ENCODE measurements at regions not wholly inside any gene's neighbourhood (a gene's known extent, or its start where the extent isn't known, plus 50 kb on each side); places are given as distances from the start of the nearest gene placed in this dataset.
"Not testable (repeated sequence)": the region's sequence is repeated elsewhere in the genome, so short reads cannot be mapped to it uniquely, and the experiment has no call there.

- FAIRE-seq = no peak
These were observed 259.0 kb upstream of the PCDH7 start for GRCh38 chr4:30461218-30461617.

DNA sequence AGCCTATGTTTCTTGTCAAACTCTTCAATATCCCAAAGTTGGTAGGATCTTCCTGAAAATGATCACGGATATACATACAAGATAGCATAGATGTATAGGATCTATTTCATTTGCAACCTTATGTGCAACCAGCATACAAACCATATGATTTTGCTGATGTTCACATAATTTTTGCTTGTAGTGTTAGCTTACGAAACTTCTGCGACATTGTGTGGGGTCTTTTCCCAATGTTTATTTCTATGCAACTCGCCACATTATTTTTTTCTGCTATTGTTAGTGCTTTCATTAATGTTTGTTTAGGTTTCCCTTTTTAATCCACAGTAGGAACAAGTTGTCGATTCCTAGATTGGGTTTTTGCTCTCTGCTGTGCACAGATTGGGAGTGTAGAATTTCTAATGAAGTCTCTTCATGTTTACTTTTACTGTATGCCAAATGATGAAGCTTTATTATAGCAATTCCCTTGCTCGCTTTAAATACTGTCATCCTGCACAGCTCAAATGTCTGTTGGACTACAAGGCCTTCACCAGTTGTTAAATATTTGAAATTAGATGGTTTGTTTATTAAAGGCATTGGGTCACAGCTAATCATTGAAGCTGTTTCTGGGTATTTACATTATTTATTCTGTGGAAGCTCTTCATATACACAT, 257.6 kb upstream of the PCDH7 start:
- FAIRE-seq = no peak

- FAIRE-seq = peak; percentile 96
These were observed 248.3 kb upstream of the PCDH7 start for GRCh38 chr4:30471861-30472260.

DNA sequence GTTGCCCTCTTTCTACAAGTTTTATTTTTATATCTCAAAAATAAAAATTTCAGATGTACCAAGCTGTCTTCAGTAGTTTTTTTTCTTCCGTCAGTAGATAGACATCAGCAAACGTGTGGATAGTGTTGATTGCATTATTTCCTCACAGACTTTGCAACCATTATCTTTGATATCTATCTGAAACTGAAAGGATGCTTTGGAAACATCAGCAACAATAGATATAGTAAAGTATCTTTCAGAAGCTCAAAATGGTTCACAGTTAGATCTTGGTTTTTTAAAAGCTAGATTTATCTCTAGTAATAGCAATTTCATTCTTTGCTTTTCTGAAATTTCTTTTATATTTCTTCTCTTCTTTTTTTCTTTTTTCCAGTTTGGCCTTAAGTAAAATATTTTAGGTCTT, 246.9 kb upstream of the PCDH7 start:
- FAIRE-seq = no peak

GRCh38 chr4:30495251-30495650, 224.9 kb upstream of the PCDH7 start:
- no peak for FAIRE-seq

GRCh38 chr4:30495651-30496310, 224.4 kb upstream of the PCDH7 start:
- FAIRE-seq = no peak

DNA sequence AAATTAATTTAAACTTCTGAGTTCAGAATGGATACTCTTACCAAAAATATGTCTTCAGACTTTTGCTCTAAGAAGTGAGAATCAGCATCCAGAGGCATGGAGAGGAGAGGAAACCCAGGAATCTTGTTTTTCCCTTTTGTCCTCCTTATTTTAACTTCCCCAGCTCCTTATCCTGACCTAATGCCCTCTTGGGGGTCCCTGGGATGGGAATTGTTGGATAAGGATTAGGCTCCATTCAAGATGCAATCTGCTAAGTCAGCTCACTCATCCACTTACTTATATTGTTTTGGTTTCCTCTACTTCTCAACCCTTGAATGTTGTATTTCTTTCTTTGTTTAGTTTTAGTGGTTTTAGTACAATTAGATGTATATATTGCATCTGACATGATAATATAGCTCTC, 208.4 kb upstream of the PCDH7 start:
- FAIRE-seq = no peak

DNA sequence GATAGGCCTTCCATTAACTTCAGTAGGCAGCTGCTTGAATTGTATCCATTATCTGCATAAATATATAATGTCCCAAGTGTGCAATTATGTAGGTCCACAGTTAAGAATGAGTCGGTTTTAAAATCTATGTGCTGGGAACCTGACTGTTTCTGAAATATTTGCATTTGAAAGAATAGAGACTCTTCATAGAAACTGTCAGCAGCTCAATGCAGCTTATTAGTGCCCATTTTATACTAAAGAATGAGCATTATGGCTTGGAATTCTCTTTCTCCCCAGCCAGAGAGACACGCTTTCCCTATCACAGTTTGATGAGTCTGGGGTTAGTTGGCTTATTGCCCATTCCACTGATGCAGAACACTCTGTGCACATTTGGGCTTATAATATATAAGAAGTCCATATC, 202.0 kb upstream of the PCDH7 start:
- no peak for FAIRE-seq

GRCh38 chr4:30525662-30526315, 194.4 kb upstream of the PCDH7 start:
- no peak for FAIRE-seq

DNA sequence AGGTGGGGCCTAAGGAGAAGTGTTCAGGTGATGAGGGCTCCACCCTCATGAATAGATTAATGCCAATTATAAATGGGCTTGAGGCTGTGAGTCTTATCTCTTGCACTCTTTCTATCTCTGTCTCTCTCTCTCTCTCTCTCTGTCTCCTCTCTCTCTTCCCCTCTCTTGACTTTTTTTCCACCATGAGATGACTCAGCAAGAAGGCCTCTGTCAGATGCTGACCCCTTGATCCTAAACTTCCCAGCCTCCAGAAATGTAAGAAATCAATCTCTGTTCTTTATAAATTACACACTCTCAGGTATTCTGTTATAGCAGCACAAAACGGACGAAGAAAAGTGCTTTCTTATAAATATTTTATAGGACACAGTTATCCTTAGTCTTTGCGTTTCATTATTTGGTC, 184.9 kb upstream of the PCDH7 start:
- FAIRE-seq = no peak

- no peak for FAIRE-seq
These were observed 183.9 kb upstream of the PCDH7 start for GRCh38 chr4:30536231-30536630.

DNA sequence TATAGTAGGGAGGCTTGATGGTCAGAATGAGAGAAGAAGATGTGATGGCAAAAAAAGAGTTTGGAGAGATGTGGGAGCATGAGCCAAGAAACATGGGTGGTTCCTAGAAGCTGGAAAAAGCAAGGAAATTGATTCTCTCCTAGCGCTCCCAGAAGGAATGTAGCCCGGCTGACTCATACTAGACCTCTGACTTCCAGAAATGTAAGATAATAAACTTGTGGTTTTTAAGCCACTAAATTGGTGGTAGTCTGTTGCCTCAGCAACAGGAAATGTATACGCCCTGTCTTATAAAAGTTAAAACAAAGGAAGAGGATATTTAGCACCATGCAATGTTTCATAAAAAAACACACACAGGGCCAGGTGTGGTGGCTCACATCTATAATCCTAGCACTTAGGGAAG, 182.7 kb upstream of the PCDH7 start:
- FAIRE-seq = no peak

DNA sequence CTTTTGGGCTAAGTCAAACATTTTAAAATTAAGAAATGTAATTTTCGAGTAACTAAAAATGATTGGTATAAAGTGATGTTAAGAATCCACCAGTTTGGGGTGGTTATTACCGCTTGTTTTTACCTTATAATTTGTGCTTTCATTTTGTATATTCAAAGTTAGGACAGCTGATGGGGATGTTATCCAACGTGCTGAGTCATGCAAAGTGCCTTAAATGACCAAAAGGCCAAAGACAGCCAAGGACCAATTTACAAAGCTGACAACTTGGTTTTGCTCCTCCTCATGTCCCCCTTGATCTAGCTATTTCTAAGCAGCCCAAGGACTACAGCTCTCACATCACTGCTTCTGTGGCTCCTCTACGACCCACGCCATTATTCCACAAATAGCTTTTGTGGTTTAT, 181.4 kb upstream of the PCDH7 start:
- no peak for FAIRE-seq

- no peak for FAIRE-seq
These were observed 177.1 kb upstream of the PCDH7 start for GRCh38 chr4:30543057-30543456.

- no peak for FAIRE-seq
These were observed 167.0 kb upstream of the PCDH7 start for GRCh38 chr4:30553151-30553550.

GRCh38 chr4:30553706-30554105, 166.5 kb upstream of the PCDH7 start:
- FAIRE-seq = no peak

- no peak for FAIRE-seq
These were observed 164.4 kb upstream of the PCDH7 start for GRCh38 chr4:30555775-30556174.

DNA sequence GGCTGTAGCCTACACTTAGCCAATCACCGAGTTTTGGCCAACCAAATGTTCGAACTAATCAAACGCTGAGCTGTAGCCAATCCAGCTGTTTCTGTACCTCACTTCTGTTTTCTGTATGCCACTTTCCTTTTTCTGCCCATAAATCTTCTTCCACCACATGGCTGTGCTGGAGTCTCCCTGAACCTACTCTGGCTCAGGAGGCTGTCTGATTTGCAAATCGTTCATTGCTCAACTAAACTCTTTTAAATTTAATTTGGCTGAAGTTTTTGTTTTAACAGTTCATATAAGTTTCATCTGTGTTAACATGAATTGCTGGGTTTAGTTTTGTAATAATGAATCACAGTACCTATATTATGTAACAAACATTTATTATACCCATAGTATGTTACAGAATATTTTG, 160.7 kb upstream of the PCDH7 start:
- FAIRE-seq = no peak

- FAIRE-seq = no peak
These were observed 133.3 kb upstream of the PCDH7 start for GRCh38 chr4:30586850-30587249.

DNA sequence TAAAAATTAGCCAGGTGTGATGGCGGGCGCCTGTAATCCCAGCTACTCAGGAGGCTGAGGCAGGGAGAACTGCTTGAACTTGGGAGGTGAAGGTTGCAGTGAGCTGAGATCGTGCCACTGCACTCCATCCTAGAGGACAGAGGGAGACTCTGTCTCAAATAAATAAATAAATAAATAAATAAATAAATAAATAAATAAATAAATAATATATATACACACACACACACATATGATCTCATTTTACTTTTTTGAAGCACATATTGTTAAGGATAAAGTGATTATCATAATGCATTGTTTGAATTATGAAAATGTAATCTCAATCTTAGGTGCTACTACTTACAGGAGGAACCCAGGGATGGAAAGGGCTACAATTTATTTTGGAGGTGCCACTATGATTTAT, 130.5 kb upstream of the PCDH7 start:
- FAIRE-seq = not testable (repeated sequence)

- FAIRE-seq = no peak
These were observed 119.7 kb upstream of the PCDH7 start for GRCh38 chr4:30600246-30601017.

DNA sequence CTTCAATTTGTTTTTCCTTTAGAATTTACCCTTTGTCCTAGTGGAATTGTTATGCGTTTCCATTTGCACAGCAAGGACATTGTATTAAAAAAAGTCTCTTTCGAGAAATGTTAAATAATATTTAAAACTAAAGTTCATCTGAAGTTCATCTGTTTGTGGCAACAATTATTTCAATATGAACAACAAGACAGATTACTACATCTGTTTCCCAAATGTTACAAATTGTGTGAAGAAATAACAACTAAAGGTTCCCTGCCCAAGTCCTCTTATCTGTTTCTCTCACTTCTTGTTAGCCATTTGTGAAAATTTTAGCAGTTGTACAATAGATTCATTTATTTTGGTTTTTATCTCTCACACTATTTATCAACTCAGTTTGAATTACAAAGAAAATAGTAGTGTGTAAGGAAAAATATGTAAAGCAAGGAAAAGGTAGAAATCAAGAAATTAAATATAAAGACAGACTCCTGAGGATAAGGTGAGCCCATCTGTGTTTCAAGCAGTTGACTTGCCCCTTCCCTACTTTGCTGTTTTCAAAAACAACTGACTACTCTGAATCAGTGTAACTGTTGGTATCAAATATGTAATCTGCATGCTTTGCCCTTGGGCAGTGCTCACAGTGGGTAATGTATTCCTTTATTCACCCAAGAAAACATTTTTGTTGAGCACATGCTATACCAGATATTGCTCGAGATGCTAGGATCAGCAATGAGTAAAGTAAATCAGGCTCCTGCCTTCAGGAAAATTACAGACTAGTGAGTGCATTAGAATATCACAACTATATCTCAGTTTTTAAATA, 118.9 kb upstream of the PCDH7 start:
- FAIRE-seq = no peak
